Endothelial cell of umbilical vein (primary cell): ENCODE measurements at regions not wholly inside any gene's neighbourhood (a gene's known extent, or its start where the extent isn't known, plus 50 kb on each side); places are given as distances from the start of the nearest gene placed in this dataset.

Experiments used
- EZH2 ChIP-seq: IDR thresholded peaks from 2 replicates; pipeline ENCODE4 v1.6.1; 2012; ENCODE audit warnings: borderline replicate concordance, low read depth, mild to moderate bottlenecking, moderate library complexity, low read length, inconsistent platforms; ENCODE audit not compliant: severe bottlenecking
- GATA2 ChIP-seq: IDR thresholded peaks from 2 replicates; pipeline ENCODE4 v1.7.0; 2011; ENCODE audit warnings: low read depth, mild to moderate bottlenecking, moderate library complexity, mixed read lengths, low read length; ENCODE audit not compliant: insufficient read length, insufficient read depth
- JUN ChIP-seq: IDR thresholded peaks from 2 replicates; pipeline ENCODE4 v1.6.1; 2011; ENCODE audit warnings: borderline replicate concordance, low read depth; ENCODE audit not compliant: insufficient read length, insufficient read depth
- MAX ChIP-seq: IDR thresholded peaks from 2 replicates; pipeline ENCODE4 v1.6.1; 2011; ENCODE audit not compliant: insufficient read depth, insufficient read length
- MYC ChIP-seq: IDR thresholded peaks from one replicate; pipeline ENCODE4 v1.6.1; 2011; ENCODE audit warnings: mild to moderate bottlenecking, low read depth, low read length
- POLR2A ChIP-seq: IDR thresholded peaks from 2 replicates; pipeline ENCODE4 v1.6.1; 2012; ENCODE audit warnings: low read depth, mild to moderate bottlenecking, control low read depth, low read length
- POLR2AphosphoS5 ChIP-seq: IDR thresholded peaks from 2 replicates; pipeline ENCODE4 v1.6.1; 2012; ENCODE audit warnings: low read depth, mild to moderate bottlenecking, control low read depth, low read length, moderate library complexity; ENCODE audit not compliant: insufficient read depth
- TF ChIP-seq, protein P1 (sequence below), 2 donors: IDR thresholded peaks; 1 replicate in 1 of 2; 2 replicates in 1 of 2; pipeline ENCODE4 v1.5.1; 2011; ENCODE audit warnings: low read length in 2 of 2, mild to moderate bottlenecking in 2 of 2, moderate library complexity in 2 of 2, control low read depth in 1 of 2, inconsistent platforms in 1 of 2, low read depth in 1 of 2; ENCODE audit not compliant: insufficient read depth in 1 of 2; ENCODE audit errors: extremely low read depth in 1 of 2

GRCh38 chr4:28947374-28947773, 1772.8 kb upstream of the PCDH7 start:
- TF ChIP-seq POLR2AphosphoS5 (no peak), MAX (no peak), EZH2 (no peak), GATA2 (no peak), POLR2A (no peak), JUN (no peak), MYC (no peak)
- TF ChIP-seq, protein P1, sequence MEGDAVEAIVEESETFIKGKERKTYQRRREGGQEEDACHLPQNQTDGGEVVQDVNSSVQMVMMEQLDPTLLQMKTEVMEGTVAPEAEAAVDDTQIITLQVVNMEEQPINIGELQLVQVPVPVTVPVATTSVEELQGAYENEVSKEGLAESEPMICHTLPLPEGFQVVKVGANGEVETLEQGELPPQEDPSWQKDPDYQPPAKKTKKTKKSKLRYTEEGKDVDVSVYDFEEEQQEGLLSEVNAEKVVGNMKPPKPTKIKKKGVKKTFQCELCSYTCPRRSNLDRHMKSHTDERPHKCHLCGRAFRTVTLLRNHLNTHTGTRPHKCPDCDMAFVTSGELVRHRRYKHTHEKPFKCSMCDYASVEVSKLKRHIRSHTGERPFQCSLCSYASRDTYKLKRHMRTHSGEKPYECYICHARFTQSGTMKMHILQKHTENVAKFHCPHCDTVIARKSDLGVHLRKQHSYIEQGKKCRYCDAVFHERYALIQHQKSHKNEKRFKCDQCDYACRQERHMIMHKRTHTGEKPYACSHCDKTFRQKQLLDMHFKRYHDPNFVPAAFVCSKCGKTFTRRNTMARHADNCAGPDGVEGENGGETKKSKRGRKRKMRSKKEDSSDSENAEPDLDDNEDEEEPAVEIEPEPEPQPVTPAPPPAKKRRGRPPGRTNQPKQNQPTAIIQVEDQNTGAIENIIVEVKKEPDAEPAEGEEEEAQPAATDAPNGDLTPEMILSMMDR (IDR thresholded peaks at IDR 0.05; ENCODE audit: extremely low read depth in 1 of 2, insufficient read depth in 1 of 2, low read depth in 1 of 2, low read length in 2 of 2): no peak
